Stimulated activated CD4-positive, alpha-beta T cell treated with anti-CD3 and anti-CD28 coated beads, Interleukin-2, amount 100 ng/mL, for 24 hours (primary cell): ENCODE measurements at regions not wholly inside any gene's neighbourhood (a gene's known extent, or its start where the extent isn't known, plus 50 kb on each side); places are given as distances from the start of the nearest gene placed in this dataset.
A peak's percentile ranks its signal among the peaks of the same experiment; 100 is the strongest.

ENCODE experiments used
- DNase-seq, 2 donors: peaks; one replicate each; pipeline ENCODE4 v3.0.0-alpha.2; 2020

DNA sequence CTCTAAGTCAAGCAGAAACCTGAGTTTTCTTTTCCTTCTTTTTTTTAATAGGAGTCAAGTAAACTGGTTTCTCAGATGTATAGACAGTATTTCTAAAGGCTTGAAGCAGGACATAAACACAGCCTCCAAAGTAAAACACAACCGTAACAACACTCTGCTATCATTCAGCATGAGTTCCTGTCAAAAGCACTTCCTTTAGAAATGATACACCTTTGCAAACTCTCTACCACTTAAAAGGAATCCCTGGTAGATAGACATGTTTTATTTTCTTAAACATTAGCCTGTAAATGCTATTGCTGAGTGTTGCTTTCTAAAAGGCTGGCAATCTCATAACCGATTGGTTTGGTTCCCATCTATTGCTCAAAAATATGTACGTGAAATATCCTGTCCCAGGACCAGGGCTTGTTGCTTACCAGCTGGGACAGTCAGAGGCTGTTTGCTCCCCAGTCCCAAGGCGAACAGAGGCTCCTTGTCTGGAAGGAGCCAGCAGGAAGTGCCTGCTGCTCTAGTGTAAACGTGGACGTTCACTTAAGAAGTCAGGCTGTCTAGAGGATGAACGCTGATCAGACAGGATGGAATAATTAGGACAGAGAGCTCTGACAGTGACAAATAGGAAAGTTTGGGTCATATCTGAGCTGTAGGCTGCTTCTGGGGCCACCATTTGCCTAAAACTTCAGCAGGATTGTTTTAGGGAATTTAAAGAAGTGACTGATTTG, 173.9 kb upstream of the KLF3 start:
- no peak for DNase-seq

DNA sequence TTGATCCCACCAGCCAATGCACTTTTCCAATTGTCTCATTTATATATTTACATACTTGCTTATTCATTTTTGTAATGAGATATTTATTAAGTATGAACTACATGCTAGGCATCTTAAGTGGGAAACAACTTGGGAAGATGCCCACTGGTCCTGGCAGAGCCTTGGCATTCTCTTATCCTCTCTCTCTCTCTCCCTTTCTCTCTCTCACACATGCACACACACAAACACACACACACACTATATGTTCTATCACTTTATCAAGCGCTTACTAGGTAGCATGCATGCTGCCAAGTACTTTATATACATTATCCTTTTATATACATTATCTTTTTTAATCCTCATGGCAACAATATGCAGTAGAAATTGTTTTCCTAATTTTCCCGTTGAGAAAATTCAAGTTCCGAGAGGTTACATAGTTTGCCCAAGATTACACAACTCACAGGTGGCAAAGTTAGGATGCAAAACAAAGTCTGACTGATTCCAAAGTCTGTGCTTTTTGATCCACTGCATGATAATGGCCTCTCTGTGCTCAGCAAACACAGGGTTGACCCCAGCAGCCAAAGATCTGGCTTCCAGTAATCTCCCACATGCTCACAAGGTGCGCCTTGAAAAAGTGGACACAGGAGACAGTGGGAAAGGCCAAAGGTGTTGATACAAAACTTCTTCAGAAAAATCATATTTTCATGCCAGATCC, 173.1 kb upstream of the KLF3 start:
- no peak for DNase-seq

DNA sequence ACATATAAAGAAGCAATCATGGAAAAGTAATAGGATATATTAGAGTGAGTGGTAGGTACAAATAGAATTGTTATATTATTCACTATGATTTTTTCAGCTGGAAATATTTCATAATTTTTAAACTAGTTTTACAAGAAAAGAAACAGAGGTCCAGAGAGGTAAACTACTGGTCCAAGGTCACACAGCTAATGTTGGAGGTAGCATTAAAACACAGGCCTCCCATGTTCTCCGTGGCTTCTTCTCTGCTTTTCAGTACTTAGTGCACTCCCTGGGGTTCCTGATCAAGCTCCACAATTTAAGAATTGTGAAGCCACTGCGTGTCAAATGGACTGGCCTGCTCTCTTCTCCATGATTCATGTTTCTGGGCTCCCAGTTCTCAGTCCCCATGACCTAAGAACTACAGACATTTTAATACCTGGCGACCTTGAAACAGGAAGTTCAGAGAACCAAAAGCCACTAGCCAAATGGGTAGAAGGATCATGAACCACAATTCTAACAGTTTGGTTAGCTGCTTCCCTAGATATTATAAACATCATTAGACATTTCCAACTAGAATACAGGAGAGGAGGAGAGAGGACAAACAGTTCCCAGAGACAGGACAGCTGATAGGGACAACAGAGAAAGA, 172.0 kb upstream of the KLF3 start:
- no peak for DNase-seq

DNA sequence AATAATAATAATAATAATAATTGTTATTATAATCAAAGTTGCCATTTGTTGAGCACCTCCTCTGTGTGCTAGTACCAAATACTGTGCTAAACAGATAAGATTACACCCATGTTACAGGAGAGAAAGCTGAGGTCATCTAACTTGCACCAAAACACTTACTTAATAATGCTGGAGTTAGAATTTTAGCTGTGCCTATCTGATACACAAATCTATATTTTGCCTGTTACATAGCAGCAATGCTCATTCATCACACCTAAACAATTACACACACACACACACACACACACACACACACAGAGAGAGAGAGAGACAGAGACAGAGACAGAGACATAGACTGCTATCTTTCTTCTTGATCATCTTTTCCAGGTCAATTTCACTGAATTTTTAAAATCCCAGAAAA, 170.9 kb upstream of the KLF3 start:
- DNase-seq = no peak

DNA sequence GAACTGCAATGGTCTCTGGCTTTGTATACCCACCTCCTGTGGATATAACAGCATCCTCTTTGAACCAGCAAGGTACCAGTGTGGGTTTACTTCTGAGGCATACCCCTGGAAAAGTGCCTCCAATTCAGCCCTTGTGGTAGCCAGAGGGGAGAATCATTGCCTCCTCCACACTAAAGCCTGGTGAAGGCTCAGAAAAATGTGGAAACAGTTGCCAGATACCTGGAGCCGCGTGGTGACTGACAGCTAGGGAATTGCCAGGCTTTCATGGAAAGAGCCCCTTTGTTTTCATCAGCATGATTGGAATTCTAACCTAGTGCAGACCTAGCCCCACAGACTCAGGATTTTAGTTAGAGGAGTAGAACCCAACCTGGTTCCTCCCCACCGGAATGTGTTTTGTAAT, 168.6 kb upstream of the KLF3 start:
- DNase-seq = no peak

DNA sequence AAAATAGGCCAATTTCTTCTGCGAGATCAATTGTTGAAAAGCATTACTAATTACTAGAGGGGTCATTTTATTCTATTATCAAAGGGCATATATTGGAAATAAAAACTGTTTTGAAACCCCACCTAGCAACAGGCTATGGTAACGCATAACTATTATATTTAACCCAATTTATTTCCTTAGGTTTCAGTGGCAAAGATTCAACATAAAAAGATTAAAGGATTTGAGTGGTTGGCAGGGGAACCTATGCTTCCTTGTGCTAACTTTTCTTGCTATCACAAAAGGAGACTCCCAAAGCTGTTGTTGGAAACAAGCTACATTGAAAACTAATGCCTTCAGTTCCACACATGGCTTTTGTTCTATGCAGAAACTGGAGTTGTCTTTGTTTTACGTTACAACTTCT, 166.9 kb upstream of the KLF3 start:
- DNase-seq = no peak

DNA sequence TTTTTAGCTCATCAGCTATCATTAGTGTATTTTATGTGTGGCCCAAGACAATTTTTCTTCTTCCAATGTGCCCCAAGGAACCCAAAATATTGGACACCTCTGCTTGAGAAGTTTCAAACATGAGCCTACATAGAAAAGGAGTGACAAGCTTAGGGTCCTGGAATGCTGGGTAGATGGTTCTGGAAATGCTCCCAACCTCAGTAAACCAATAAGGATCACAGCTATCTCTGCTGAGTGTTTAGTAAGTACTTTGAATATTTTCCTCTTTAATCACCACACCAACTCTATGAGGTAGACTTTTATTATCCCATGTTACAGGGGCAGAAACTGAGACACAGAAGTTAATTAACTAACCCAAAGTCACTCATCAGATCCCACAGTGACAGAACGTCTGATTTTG, 164.9 kb upstream of the KLF3 start:
- DNase-seq = no peak

DNA sequence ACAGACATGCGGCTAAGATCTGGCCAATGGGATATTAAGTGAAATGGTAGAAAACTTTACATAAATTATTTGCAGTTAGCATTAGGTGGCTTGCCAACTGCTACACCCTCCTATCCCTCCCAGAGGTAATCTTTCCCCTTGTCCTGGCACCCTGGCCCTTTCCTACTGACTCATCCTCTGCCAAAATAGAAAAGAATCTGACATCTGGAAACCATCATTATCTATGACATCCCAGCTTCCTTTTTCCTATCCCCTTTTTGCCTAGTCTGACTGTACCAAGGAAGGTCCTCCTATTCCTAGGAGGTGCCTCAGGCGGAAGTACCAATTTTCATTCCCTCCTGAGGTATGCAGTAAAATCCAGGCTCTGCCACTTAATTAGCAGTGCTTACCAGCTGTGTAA, 163.6 kb upstream of the KLF3 start:
- no peak for DNase-seq

DNA sequence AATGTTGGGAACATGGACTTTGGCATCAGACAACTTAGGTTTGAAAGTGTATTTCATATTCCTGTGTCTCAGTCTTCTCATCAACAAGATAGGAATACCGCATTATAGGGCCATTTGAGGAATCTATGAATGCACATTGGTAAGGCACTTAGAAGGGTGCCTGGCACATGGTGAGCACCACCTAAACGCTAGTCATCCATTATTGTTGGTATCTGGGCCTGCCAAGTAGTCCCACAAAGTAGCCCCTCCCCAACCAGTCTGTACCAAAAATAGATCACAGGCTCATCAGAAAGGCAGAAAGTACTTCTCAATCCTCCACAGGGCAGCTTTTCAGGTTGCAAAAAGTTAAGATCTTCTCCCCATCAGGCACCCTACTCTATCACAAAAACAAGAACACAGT, 162.3 kb upstream of the KLF3 start:
- DNase-seq = no peak

DNA sequence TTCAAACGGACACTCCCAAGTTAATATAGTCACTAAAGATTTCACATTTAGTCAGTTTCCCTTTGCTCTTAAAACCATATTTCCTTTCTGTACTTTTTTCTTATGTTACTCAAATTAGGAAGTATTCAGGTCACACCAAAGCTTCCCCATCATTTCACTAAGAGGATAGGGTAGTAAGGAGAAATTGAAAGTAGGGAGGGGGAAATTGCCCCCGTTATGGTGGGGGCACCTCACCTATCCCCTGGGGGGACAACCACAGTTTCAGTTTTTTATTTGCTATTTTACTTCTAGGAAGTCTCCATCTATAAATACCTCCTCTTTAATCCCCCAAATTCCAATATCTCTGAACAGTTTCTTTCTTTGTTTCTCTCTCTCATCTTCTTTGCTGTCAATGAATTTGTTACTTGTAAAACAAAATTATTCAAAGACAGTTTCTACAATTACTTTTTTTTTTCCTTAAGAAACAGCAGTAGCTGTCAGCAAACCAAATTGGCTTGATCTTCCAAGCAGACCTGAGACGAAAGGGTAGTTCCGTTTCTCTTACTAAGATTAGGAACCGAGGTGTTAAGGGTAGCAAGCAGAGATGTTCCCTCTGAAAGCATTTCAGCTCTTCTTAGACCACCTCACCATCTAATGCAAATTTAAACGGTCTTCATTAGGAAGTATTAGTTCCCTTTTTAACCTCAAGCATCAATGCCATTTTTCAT, 160.2 kb upstream of the KLF3 start:
- no peak for DNase-seq

DNA sequence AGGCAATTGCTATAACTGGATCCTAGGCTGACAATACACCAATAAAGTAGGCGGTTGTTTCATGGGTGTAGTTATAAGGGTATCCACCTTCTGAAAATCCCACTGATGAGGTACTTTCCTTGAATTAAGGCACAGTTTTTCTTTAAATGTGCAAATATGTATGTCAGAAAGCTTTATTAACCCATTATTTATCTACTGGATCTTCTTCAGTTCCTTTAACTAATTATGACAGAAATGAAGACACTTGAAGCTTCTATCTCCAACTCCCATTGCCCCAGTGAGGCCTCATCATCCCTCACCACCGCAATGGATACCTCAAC, 159.6 kb upstream of the KLF3 start:
- DNase-seq = no peak

DNA sequence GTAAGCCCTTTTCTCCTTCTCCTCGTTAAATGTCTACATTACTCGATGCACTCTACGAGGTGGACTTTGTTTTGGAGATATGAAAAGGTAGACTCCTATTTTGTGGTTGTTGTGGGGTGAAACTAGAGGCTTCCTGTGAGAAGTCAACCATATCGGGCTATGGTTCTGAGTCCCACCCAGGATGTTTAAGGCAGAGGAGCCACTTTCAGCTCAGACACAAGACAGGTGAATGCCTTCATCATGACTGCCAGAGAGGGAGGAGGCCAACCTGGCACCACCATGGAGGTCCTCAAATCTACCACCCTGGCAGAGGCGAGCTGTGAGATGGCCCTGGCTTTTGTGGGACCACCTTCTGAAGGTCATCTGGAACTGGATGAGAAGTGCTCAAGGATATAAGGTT, 154.4 kb upstream of the KLF3 start:
- DNase-seq = no peak

DNA sequence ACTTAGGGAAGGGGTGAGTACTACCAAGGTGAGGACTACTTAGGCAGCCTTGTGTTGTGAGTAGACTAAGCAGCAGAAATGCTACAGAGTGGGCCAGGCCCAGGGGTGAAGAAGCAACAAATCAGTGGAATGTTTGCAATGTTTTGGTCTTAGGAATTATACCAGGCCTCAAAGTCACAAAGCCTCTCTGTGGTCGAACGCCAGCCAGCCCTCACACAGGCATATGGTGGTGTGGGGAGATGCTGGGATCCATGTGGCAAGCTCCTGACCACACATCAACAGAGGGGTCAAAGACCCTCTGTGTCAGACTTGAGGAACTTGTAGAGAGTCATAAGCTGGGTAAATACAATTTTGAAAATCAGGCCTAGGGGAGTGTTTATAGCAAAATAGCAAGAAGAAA, 153.8 kb upstream of the KLF3 start:
- DNase-seq = no peak

DNA sequence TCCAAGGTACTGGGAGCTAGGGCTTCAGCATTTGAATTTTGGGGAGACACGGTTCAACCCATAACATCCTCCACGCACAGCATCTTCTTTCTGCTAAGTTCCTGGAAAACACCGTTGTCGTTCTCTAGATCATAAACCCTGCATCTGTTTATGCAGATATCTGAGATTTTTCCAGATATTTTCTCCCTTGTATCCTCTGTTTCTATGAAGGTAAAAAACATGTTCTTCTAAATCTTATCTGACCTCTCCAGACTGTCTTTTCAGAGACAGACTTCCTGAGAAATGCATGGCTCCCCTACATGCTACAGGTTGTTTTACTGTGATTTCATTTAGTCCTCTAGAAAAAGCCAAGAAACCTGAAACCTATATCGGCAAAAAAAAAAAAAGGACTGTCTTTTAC, 152.3 kb upstream of the KLF3 start:
- DNase-seq = no peak

DNA sequence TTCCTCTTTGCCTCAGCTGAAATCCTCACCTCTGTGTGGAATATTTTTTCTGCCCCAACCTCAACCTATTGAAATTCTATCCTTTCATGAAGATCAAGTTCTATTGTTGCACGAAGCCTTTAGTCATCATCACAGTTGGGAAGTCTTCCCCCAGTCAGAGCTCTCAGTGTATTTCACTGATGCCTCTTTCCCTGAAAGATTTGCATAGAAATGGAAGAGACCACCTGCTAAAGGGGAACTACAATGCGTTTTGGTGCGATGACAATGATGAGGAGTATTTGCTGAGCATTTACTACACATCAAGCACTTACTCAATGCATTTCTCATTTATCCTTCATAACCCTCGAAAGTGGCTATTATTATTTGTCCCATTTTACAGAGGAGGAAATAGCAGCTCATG, 151.2 kb upstream of the KLF3 start:
- DNase-seq = no peak

DNA sequence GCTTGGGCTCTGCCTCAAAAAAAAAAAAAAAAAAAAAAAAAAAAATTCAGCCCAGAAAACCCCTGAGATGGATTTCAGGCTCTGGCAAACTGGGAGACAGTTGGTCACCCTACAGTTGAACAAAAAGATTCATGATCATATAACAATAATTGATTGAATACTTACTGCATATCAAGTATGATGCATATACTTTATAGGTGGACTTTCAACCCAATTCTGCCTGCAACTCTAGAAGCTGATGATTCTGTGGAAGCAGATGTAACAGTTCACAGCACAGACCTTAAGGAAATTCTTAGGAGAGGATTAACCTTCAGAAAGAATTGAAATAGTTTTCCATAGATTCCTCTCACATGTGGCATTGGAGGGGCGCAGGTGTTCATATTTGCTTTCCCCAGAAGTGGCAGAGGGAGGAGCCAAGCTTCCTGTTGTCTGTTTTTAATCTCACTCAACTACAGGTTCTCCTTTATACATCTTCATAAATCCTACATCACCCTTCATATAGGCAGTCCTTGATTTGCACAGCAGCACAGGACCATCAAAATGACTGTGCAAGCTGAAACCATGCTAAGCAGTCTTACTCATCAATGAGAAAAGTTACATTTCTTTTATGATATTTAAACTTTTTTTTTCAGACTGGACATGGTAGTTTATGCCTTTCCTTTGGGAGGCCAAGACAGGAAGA, 149.4 kb upstream of the KLF3 start:
- no peak for DNase-seq

DNA sequence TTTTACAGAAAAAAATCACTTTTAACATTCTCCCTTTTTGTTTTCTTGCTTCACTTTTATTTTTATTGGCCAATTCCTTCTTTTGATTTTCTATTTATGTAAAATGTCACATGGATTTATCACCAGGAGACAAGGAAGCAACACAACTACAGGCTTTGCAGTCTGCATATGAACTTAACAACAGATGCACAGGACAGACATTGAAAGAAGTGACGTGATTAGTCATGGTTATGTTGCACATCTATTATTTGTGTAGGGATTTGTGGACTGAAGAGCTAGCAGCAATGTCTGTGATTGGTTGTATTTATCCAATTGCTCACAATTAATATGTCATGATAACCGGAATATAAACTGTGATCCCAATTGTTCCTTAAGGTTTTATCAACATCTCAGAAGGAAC, 147.8 kb upstream of the KLF3 start:
- no peak for DNase-seq

DNA sequence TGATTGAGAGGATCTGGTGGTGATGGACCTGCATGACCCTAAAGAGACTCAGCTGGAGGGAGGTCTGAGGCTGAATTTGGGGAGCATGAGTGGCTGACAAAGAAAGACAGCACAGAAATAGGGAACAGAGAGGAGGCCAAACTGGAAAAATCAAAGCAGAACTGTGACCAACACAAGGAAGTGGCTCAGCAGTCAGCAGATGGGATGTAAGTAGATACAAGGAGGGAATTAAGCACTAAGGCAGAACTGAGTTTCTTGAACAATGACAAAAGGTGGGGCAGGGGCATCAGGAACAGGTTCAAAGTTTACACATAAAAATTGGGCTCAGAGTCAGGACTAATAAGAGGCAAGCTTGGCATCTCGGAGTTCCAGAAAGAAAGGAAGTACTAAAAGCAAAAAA, 144.3 kb upstream of the KLF3 start:
- DNase-seq = no peak

DNA sequence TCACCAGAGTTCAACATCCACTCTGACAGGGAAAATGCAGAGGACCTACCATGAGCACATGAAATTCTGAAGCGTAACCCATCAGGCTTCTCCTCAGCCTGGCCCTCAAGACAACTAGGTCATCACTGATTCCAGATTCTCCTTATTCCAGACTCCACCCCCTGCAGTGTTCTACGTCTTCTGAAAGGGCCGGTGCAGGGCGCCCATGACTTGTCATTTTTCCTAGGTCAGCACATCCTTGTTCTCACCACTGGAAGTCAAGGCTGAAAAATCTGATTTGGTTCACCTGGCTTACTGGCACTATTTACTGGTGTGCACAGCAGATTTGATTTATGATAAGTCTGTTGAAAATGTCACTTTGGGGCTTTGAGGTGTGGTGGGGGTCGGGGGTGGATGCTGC, 140.9 kb upstream of the KLF3 start:
- DNase-seq = no peak

DNA sequence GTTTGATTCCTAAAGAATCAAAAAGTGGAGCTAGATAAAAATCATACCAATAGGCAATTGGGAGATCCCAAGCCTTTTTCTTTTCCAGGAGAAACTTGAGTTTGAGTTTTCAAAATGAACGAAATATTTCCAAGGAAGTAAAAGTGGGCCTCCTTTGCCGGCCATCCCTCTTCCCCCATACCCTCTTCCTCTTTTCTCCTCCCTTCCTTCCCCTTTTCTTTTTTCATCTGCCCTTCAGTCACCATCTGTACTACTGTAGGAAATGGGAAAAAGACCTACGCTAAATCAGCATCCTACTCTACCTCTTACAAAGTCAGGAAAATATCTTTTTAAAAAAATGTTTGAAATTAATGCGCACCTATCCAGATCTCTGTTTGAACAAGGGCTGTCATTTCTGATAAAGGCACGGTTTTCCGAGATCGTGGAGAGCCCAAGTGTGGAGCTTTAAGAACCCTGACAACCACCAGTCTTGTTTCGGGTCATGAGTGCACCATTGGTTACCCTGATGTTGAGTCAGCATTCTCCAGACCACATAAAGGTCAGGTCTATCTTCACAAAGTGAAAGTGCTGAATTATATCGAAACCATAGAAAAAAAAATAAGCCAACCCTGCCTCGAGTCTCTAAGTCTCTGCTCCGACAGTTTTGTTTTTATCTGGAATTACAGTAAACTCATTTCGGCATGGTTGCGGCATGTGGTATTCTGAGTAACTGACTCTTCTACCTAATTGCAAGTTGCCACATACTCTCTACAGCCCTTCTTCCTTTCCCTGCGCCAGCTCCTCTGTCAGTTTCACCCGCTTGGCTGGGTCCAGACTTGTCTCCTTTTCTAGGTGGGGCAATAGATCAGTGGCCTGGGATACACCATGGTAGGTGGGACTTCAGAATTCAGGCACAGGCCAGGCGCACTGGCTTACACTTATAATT, 140.2 kb upstream of the KLF3 start:
- DNase-seq = peak; percentile 50 to 63

DNA sequence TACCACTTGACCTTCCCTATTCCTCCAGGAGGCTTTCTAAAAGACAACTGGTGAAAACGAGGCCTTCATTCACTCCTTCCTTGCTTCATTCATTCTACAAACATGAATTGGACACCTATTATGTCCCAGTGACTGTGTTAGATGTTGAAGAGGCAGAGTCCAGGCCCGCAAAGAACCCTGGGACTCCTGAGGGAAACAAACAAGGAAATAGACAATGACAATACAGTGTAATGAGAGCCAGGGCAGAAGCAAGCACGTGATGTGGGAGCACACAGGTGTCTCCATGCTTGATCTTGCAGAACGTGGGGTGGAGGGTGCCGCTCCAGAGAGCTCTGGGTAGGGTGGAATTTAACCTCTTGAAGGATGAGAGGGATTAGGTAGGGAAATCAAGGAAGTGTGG, 137.6 kb upstream of the KLF3 start:
- no peak for DNase-seq
